ENCODE measurements at regions not wholly inside any gene's neighbourhood (a gene's known extent, or its start where the extent isn't known, plus 50 kb on each side); places are given as distances from the start of the nearest gene placed in this dataset.

DNA sequence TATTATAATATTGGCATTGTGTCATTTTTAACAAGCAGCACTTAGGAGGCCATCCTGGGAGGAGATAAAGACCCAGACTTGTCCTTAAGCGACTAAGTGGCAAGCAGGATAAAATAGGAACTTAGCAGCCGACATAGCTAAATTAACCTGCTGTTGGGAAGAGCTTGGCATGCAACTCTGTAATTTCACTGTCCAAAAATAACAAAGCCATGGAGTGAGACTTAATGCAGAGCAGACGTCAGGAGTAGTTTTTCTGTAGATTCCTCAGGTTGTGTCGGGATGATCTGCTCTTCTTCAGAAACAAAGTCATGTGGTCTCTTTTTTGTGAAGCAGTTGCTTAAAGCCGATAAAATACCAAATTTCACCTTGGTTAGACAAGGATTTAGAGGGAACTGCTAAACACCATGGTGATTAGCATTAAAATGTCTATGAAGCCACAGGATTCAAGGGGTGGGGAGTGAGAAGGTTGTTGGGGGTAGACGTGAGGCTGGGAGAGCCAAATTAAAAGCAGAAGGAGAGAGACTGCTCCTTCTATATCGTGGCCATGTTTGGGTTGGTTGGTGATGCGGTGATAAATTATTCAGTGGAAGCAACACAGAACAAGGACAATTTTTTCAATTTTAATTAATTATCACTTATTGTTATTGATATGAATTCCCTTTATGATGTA lies 303.0 kb downstream of the CSNK1G3 start:
- Histone ChIP-seq H3K4me1 (ENCODE audit: control insufficient read depth, insufficient read depth, low read length) (peaks cover 28% of the 10 kb centered on the region), H3K27ac (ENCODE audit: extremely low read depth, low read depth, low read length) (peak overlapping the region; percentile 72), H3K9me3 (ENCODE audit: control insufficient read depth, insufficient read depth, low read depth, low read length) (no peaks in the 10 kb centered on the region), H3K4me3 (ENCODE audit: low read depth, low read length) (no peak overlapping the region), H3K36me3 (ENCODE audit: control insufficient read depth in 2 of 2, insufficient read depth in 1 of 2, low read length in 2 of 2) (no peaks in the 10 kb centered on the region)
- CTCF ChIA-PET: interaction anchor here (0.6 to 0.9 kb wide), 2 partner anchors 40 to 1320 kb away, joined by 3 to 4 read pairs; no protein-coding TSS in a partner anchor
- TF ChIP-seq, protein P1, sequence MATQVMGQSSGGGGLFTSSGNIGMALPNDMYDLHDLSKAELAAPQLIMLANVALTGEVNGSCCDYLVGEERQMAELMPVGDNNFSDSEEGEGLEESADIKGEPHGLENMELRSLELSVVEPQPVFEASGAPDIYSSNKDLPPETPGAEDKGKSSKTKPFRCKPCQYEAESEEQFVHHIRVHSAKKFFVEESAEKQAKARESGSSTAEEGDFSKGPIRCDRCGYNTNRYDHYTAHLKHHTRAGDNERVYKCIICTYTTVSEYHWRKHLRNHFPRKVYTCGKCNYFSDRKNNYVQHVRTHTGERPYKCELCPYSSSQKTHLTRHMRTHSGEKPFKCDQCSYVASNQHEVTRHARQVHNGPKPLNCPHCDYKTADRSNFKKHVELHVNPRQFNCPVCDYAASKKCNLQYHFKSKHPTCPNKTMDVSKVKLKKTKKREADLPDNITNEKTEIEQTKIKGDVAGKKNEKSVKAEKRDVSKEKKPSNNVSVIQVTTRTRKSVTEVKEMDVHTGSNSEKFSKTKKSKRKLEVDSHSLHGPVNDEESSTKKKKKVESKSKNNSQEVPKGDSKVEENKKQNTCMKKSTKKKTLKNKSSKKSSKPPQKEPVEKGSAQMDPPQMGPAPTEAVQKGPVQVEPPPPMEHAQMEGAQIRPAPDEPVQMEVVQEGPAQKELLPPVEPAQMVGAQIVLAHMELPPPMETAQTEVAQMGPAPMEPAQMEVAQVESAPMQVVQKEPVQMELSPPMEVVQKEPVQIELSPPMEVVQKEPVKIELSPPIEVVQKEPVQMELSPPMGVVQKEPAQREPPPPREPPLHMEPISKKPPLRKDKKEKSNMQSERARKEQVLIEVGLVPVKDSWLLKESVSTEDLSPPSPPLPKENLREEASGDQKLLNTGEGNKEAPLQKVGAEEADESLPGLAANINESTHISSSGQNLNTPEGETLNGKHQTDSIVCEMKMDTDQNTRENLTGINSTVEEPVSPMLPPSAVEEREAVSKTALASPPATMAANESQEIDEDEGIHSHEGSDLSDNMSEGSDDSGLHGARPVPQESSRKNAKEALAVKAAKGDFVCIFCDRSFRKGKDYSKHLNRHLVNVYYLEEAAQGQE (tag by site-specific recombination; IDR thresholded peaks at IDR 0.05): peak; percentile 94
- TF ChIP-seq, protein P2, sequence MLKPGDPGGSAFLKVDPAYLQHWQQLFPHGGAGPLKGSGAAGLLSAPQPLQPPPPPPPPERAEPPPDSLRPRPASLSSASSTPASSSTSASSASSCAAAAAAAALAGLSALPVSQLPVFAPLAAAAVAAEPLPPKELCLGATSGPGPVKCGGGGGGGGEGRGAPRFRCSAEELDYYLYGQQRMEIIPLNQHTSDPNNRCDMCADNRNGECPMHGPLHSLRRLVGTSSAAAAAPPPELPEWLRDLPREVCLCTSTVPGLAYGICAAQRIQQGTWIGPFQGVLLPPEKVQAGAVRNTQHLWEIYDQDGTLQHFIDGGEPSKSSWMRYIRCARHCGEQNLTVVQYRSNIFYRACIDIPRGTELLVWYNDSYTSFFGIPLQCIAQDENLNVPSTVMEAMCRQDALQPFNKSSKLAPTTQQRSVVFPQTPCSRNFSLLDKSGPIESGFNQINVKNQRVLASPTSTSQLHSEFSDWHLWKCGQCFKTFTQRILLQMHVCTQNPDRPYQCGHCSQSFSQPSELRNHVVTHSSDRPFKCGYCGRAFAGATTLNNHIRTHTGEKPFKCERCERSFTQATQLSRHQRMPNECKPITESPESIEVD (tag by site-specific recombination; IDR thresholded peaks at IDR 0.05): peak; percentile 51
- TF ChIP-seq ZNF658 (tag by site-specific recombination; IDR thresholded peaks at IDR 0.05) (no peak), SCRT1 (tag by site-specific recombination; IDR thresholded peaks at IDR 0.05; ENCODE audit: borderline replicate concordance) (peak; percentile 63; the same call in 1 of the 2 replicates), WT1 (tag by site-specific recombination; IDR thresholded peaks at IDR 0.05) (0 out of 2 replicates have a peak, but pooled peaks have one; percentile 8), ZNF670 (tag by site-specific recombination; IDR thresholded peaks at IDR 0.05; ENCODE audit: low read depth) (no peak), IKZF3 (tag by site-specific recombination; IDR thresholded peaks at IDR 0.05) (peak; percentile 38; the same call in 1 of the 2 replicates), ZNF776 (tag by site-specific recombination; IDR thresholded peaks at IDR 0.05; ENCODE audit: borderline replicate concordance) (no peak), SCRT2 (tag by site-specific recombination; IDR thresholded peaks at IDR 0.05) (peak; percentile 79), ZNF830 (tag by site-specific recombination; IDR thresholded peaks at IDR 0.05; ENCODE audit: low read depth) (no peak), ZFP41 (tag by site-specific recombination; IDR thresholded peaks at IDR 0.05; ENCODE audit: borderline replicate concordance) (no peak), ZNF23 (tag by site-specific recombination; IDR thresholded peaks at IDR 0.05; ENCODE audit: borderline replicate concordance) (no peak), ZNF701 (tag by site-specific recombination; IDR thresholded peaks at IDR 0.05) (no peak), ZNF335 (tag by site-specific recombination; conservative IDR thresholded peaks at IDR 0.05) (0 out of 2 replicates have a peak, but pooled peaks have one; percentile 4), MYNN (tag by site-specific recombination; IDR thresholded peaks at IDR 0.05; ENCODE audit: borderline replicate concordance) (peak; percentile 37; the same call in 1 of the 2 replicates), ZNF660 (tag by site-specific recombination; IDR thresholded peaks at IDR 0.05) (no peak), ZNF510 (tag by site-specific recombination; IDR thresholded peaks at IDR 0.05; ENCODE audit: insufficient replicate concordance) (peak; percentile 14), ZNF341 (tag by site-specific recombination; IDR thresholded peaks at IDR 0.05; ENCODE audit: low read depth) (peak; percentile 80), ZNF548 (tag by site-specific recombination; IDR thresholded peaks at IDR 0.05) (no peak), HOXC10 (CRISPR knock-in tag; IDR thresholded peaks at IDR 0.05) (no peak), FEZF1 (tag by site-specific recombination; IDR thresholded peaks at IDR 0.05) (peak; percentile 78)
- TF ChIP-seq, protein P3, sequence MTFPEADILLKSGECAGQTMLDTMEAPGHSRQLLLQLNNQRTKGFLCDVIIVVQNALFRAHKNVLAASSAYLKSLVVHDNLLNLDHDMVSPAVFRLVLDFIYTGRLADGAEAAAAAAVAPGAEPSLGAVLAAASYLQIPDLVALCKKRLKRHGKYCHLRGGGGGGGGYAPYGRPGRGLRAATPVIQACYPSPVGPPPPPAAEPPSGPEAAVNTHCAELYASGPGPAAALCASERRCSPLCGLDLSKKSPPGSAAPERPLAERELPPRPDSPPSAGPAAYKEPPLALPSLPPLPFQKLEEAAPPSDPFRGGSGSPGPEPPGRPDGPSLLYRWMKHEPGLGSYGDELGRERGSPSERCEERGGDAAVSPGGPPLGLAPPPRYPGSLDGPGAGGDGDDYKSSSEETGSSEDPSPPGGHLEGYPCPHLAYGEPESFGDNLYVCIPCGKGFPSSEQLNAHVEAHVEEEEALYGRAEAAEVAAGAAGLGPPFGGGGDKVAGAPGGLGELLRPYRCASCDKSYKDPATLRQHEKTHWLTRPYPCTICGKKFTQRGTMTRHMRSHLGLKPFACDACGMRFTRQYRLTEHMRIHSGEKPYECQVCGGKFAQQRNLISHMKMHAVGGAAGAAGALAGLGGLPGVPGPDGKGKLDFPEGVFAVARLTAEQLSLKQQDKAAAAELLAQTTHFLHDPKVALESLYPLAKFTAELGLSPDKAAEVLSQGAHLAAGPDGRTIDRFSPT (tag by site-specific recombination; IDR thresholded peaks at IDR 0.05): no peak
- TF ChIP-seq, protein P4, sequence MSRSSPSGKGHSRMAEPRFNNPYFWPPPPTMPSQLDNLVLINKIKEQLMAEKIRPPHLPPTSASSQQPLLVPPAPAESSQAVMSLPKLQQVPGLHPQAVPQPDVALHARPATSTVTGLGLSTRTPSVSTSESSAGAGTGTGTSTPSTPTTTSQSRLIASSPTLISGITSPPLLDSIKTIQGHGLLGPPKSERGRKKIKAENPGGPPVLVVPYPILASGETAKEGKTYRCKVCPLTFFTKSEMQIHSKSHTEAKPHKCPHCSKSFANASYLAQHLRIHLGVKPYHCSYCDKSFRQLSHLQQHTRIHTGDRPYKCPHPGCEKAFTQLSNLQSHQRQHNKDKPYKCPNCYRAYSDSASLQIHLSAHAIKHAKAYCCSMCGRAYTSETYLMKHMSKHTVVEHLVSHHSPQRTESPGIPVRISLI (tag by site-specific recombination; IDR thresholded peaks at IDR 0.05): peak; percentile 56; the same call in 1 of the 2 replicates
- POLR2A ChIA-PET: no interaction called here

Data from HEK293 (cell line).